ENCODE measurements at regions not wholly inside any gene's neighbourhood (a gene's known extent, or its start where the extent isn't known, plus 50 kb on each side); places are given as distances from the start of the nearest gene placed in this dataset.

DNA sequence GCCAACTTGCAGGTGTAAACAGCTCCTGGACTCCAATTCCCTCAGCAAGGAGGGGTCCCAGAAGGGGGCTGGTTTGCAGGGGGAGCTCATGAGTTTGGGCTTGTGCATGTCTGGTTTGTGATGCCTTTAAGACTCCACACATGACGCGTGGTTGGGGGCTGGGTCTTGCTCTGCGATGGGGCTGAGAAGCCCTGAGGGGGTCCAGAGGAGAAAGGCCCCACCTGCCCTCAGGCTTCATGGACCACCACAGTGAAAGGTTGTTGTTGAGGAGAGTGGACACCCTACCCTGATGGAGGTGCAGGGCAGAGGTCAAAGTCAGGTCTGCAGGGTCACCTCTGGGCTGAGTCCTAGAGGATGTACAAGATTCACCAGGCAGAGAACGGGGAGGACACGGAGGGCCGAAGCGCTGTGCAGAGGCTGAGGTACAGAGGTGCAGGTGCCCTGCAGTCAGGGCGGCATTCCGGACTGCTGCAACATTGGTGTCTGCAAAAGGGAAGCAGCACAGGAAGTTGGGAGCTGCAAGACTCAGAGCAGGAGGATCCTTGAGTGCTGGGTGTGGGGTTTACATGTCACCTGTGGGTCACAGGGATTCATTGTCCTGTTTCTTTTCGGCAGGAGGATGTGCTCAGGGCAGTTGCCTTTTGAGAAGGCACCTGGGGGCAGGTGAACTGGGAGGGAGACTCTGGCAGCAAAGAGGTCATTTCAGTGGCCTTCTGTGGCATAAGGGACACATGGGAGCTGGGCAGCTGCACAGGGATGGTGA is 399.4 kb downstream of the PTPRU start:
- ChIA-PET CTCF (no interaction called here), POLR2A (no interaction called here)
- H3K27me3 ChIP-seq (ENCODE audit: control insufficient read depth, insufficient read depth, low read length), result no peaks in the 10 kb centered on the region; the same call in none of the 2 replicates
- no peak overlapping the region for H3K4me3 ChIP-seq (ENCODE audit: low read depth, low read length)
- TF ChIP-seq CTCF (IDR thresholded peaks at IDR 0.05; ENCODE audit: insufficient read depth, low read depth, low read length), result no peak
- no peaks in the 10 kb centered on the region for H3K36me3 ChIP-seq (ENCODE audit: control insufficient read depth, insufficient read depth, low read length)
- no peak for DNase-seq (ENCODE audit: low read depth)

DNA sequence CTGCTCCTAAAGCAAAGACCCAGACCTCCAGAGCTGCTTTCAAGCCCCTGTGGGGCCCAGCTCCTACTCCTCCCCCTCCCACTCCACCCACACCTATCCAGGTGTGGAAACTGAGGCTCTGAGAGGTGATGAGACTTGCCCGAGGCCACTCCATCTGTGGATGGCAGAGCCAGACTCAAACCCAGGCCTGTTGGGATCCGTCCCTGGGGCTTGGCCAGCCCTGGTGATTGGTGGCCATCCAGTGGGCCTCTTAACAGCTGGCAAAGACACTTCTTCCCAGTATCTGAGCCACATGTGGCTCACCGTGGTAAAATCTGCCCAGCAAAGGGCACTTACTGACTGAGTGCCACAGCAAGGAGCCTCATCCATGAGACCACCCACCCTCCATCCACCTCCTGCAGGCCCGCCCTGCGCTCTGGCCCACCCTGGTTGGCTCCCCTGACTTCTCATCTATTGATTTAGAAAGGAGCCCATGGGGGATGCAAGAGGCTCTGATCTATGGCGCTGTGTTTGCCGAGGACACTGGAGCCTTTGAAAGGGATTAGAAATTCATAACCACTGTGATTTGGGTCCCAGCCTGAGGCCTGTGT is 398.5 kb downstream of the PTPRU start:
- DNase-seq (ENCODE audit: low read depth), result no peak
- Histone ChIP-seq H3K4me3 (ENCODE audit: low read depth, low read length) (no peak overlapping the region), H3K36me3 (ENCODE audit: control insufficient read depth, insufficient read depth, low read length) (no peaks in the 10 kb centered on the region), H3K27me3 (ENCODE audit: control insufficient read depth, insufficient read depth, low read length) (no peaks in the 10 kb centered on the region; the same call in none of the 2 replicates)
- ChIA-PET CTCF (interaction anchor here (0.6 kb wide), 1 partner anchor 432 kb away, joined by 3 read pairs; no protein-coding TSS in a partner anchor), POLR2A (no interaction called here)
- no peak for TF ChIP-seq CTCF (IDR thresholded peaks at IDR 0.05; ENCODE audit: insufficient read depth, low read depth, low read length)

- CTCF ChIA-PET, result interaction anchor here (0.6 kb wide), 1 partner anchor 433 kb away, joined by 3 read pairs; no protein-coding TSS in a partner anchor
- POLR2A ChIA-PET, result no interaction called here
- Histone ChIP-seq H3K36me3 (ENCODE audit: control insufficient read depth, insufficient read depth, low read length) (no peaks in the 10 kb centered on the region), H3K4me3 (ENCODE audit: low read depth, low read length) (no peak overlapping the region), H3K27me3 (ENCODE audit: control insufficient read depth, insufficient read depth, low read length) (no peaks in the 10 kb centered on the region; the same call in none of the 2 replicates)
- DNase-seq (ENCODE audit: low read depth), result no peak
- TF ChIP-seq CTCF (IDR thresholded peaks at IDR 0.05; ENCODE audit: insufficient read depth, low read depth, low read length), result no peak
Observed at GRCh38 chr1:29634324-29634723, 398.0 kb downstream of the PTPRU start.

GRCh38 chr1:29633771-29634170 is 397.4 kb downstream of the PTPRU start:
- POLR2A ChIA-PET, result no interaction called here
- CTCF ChIA-PET, result interaction anchor here (0.6 kb wide), 1 partner anchor 433 kb away, joined by 3 read pairs; no protein-coding TSS in a partner anchor
- DNase-seq (ENCODE audit: low read depth), result no peak
- Histone ChIP-seq H3K36me3 (ENCODE audit: control insufficient read depth, insufficient read depth, low read length) (no peaks in the 10 kb centered on the region), H3K27me3 (ENCODE audit: control insufficient read depth, insufficient read depth, low read length) (no peaks in the 10 kb centered on the region; the same call in none of the 2 replicates), H3K4me3 (ENCODE audit: low read depth, low read length) (no peak overlapping the region)
- no peak for TF ChIP-seq CTCF (IDR thresholded peaks at IDR 0.05; ENCODE audit: insufficient read depth, low read depth, low read length)

- CTCF ChIA-PET, result interaction anchor here (0.6 to 0.7 kb wide), 2 partner anchors 76 to 1022 kb away, joined by 3 read pairs; no protein-coding TSS in a partner anchor
- no peak for DNase-seq (ENCODE audit: low read depth)
Observed at GRCh38 chr1:29632806-29633615, 396.7 kb downstream of the PTPRU start.

More at GRCh38 chr1:29632806-29633615, 396.7 kb downstream of the PTPRU start:
- no peak overlapping the region for H3K4me3 ChIP-seq (ENCODE audit: low read depth, low read length)
- no peaks in the 10 kb centered on the region; the same call in 1 of the 2 replicates for H3K27me3 ChIP-seq (ENCODE audit: control insufficient read depth, insufficient read depth, low read length)
- H3K36me3 ChIP-seq (ENCODE audit: control insufficient read depth, insufficient read depth, low read length), result no peaks in the 10 kb centered on the region
- TF ChIP-seq CTCF (IDR thresholded peaks at IDR 0.05; ENCODE audit: insufficient read depth, low read depth, low read length), result no peak
- POLR2A ChIA-PET, result no interaction called here

Measured in BJ (cell line).